ENCODE measurements at regions not wholly inside any gene's neighbourhood (a gene's known extent, or its start where the extent isn't known, plus 50 kb on each side); places are given as distances from the start of the nearest gene placed in this dataset.

DNA sequence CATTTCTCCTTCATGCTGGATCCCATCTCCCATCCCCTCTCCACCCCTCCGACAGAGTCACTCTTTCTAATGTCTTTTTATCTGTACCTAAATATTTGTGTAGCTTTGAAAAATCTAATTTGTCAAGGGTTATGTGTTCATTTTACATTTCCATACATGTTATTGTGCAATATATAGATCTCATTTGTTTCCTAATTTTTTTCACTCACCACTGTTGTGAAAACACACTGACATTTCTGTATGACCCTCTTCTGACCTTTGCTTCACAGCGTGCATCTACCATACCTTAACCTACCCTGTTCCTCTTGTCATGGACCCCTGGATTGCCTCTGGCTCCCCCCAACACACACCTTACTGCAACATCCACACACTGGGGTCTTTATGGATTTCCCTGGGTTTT is 942.9 kb downstream of the TBC1D22A start:
- ATAC-seq (ENCODE audit: insufficient number of reproducible peaks, low FRiP score, low read depth) (no peak), DNase-seq (ENCODE audit: low spot score) (no peak)
- Histone ChIP-seq H3K4me3 (no peak overlapping the region), H3K27me3 (replicated peaks; ENCODE audit: insufficient read depth) (no peaks in the 10 kb centered on the region), H3K9me3 (no peaks in the 10 kb centered on the region), H3K27ac (no peak overlapping the region), H3K36me3 (no peaks in the 10 kb centered on the region), H3K4me1 (ENCODE audit: control insufficient read depth in 1 of 2, low read depth in 2 of 2) (no peaks in the 10 kb centered on the region)
- TF ChIP-seq, protein P1, sequence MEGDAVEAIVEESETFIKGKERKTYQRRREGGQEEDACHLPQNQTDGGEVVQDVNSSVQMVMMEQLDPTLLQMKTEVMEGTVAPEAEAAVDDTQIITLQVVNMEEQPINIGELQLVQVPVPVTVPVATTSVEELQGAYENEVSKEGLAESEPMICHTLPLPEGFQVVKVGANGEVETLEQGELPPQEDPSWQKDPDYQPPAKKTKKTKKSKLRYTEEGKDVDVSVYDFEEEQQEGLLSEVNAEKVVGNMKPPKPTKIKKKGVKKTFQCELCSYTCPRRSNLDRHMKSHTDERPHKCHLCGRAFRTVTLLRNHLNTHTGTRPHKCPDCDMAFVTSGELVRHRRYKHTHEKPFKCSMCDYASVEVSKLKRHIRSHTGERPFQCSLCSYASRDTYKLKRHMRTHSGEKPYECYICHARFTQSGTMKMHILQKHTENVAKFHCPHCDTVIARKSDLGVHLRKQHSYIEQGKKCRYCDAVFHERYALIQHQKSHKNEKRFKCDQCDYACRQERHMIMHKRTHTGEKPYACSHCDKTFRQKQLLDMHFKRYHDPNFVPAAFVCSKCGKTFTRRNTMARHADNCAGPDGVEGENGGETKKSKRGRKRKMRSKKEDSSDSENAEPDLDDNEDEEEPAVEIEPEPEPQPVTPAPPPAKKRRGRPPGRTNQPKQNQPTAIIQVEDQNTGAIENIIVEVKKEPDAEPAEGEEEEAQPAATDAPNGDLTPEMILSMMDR (IDR thresholded peaks at IDR 0.05) = no peak

DNA sequence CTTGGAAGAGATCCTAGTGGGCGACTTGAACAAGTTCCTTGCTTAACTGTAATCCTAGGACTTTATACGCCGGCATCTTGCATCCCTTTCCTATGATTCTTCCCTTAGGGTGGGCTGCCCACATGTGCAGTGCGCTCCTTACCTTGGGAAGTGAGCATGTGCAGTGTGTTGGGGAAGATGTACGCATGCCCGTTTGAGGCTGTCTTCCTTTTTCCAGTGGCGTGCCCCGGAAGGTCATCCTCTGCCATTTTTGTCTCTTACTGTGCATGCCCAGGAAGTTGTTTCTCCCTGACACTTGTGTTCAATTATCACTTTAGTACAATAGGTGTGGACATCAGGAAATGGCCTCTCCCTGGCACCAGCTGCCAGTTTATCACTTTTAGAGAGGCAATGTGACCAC is 936.5 kb downstream of the TBC1D22A start:
- no peaks in the 10 kb centered on the region for H3K27me3 ChIP-seq (replicated peaks; ENCODE audit: insufficient read depth)
- no peaks in the 10 kb centered on the region for H3K36me3 ChIP-seq
- no peak overlapping the region for H3K27ac ChIP-seq
- no peak for DNase-seq (ENCODE audit: low spot score)
- H3K9me3 ChIP-seq = no peaks in the 10 kb centered on the region
- H3K4me3 ChIP-seq = no peak overlapping the region
- no peaks in the 10 kb centered on the region for H3K4me1 ChIP-seq (ENCODE audit: control insufficient read depth in 1 of 2, low read depth in 2 of 2)
- TF ChIP-seq, protein P1 (IDR thresholded peaks at IDR 0.05) = no peak
- ATAC-seq (ENCODE audit: insufficient number of reproducible peaks, low FRiP score, low read depth) = no peak

DNA sequence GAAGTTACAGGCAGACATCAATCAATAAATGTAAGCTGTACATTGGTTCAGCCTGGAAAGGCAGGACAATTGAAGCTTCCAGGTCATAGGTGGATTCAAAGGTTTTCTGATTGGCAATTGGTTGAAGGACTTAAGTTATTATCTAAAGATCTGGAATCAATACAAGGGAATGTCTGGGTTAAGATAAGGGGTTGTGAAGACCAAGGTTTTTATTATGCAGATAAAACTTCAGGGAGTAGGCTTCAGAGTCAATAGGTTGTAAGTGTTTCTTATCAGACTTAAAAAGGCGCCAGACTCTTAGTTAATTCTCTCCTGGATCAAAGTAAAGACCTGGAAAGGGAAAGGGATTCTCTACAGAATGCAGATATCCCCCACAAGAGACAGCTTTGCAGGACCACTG is 935.4 kb downstream of the TBC1D22A start:
- no peaks in the 10 kb centered on the region for H3K4me1 ChIP-seq (ENCODE audit: control insufficient read depth in 1 of 2, low read depth in 2 of 2)
- H3K36me3 ChIP-seq = no peaks in the 10 kb centered on the region
- H3K4me3 ChIP-seq = no peak overlapping the region
- H3K9me3 ChIP-seq = no peaks in the 10 kb centered on the region
- ATAC-seq (ENCODE audit: insufficient number of reproducible peaks, low FRiP score, low read depth) = no peak
- TF ChIP-seq, protein P1 (IDR thresholded peaks at IDR 0.05) = no peak
- no peak overlapping the region for H3K27ac ChIP-seq
- no peaks in the 10 kb centered on the region for H3K27me3 ChIP-seq (replicated peaks; ENCODE audit: insufficient read depth)
- no peak for DNase-seq (ENCODE audit: low spot score)

DNA sequence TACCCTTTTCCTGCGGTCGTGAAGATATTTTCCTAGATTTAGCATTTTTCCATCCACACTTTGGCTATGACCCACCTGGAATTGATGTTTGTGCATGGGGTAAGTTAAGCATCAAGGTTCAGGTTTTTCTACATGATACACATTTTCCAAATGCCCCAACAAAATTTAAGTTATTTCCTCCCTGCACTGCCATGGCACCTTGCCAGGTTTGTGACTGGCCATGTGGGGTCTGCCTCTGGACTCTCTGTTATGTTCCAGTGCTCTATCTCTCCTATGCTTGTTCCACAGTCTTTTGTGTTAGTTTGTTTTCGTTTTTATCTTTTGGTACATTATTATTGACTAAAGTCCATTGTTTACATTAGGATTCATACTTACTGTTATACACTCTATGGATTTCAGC is 934.3 kb downstream of the TBC1D22A start:
- Histone ChIP-seq H3K27me3 (replicated peaks; ENCODE audit: insufficient read depth) (no peaks in the 10 kb centered on the region), H3K9me3 (no peaks in the 10 kb centered on the region), H3K4me3 (no peak overlapping the region), H3K27ac (no peak overlapping the region), H3K4me1 (ENCODE audit: control insufficient read depth in 1 of 2, low read depth in 2 of 2) (no peaks in the 10 kb centered on the region), H3K36me3 (no peaks in the 10 kb centered on the region)
- ATAC-seq (ENCODE audit: insufficient number of reproducible peaks, low FRiP score, low read depth) (no peak), DNase-seq (ENCODE audit: low spot score) (no peak)
- TF ChIP-seq, protein P1 (IDR thresholded peaks at IDR 0.05) = no peak

DNA sequence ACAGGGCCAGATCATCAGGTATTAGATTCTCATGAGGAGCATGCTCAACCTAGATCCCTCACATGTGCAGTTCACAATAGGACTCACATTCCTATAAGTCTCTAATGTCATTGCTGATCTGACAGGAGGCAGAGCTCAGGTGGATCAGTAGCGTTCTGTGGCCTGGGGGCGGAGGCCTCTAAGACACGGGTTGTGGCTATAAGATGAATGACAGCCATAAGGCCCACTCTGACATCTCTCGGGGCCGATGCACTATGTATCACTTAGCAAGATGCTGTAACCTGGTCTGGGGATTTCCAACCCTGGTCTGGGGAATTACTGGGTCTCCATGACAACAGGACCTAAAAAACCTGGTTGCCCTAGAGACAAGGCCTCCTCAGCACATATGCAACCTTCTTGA is 932.7 kb downstream of the TBC1D22A start:
- H3K36me3 ChIP-seq = no peaks in the 10 kb centered on the region
- no peaks in the 10 kb centered on the region for H3K9me3 ChIP-seq
- H3K27me3 ChIP-seq (replicated peaks; ENCODE audit: insufficient read depth) = no peaks in the 10 kb centered on the region
- DNase-seq (ENCODE audit: low spot score) (no peak), ATAC-seq (ENCODE audit: insufficient number of reproducible peaks, low FRiP score, low read depth) (no peak)
- H3K4me1 ChIP-seq (ENCODE audit: control insufficient read depth in 1 of 2, low read depth in 2 of 2) = no peaks in the 10 kb centered on the region
- no peak overlapping the region for H3K4me3 ChIP-seq
- H3K27ac ChIP-seq = no peak overlapping the region
- TF ChIP-seq, protein P1 (IDR thresholded peaks at IDR 0.05) = no peak
